ENCODE measurements at regions not wholly inside any gene's neighbourhood (a gene's known extent, or its start where the extent isn't known, plus 50 kb on each side); places are given as distances from the start of the nearest gene placed in this dataset.

GRCh38 chr3:81871358-81872155, 110.1 kb upstream of the GBE1 start:
- TF ChIP-seq CTCF (IDR thresholded peaks at IDR 0.05; ENCODE audit: insufficient read depth, low read length, poor library complexity, severe bottlenecking): no peak
- no peak for TF ChIP-seq EZH2phosphoT487 (conservative IDR thresholded peaks at IDR 0.05; ENCODE audit: low read length)

All from SU-DHL-6 (cell line).